HG03521 (cell line): ENCODE measurements at regions not wholly inside any gene's neighbourhood (a gene's known extent, or its start where the extent isn't known, plus 50 kb on each side); places are given as distances from the start of the nearest gene placed in this dataset.
"Not testable (repeated sequence)": the region's sequence is repeated elsewhere in the genome, so short reads cannot be mapped to it uniquely, and the experiment has no call there.

Source experiments
- ATAC-seq: cut with Tn5 transposase; IDR thresholded peaks from one replicate; pipeline ENCODE4 v1.9.1; 2021; ENCODE audit warnings: mild to moderate bottlenecking, moderate library complexity; ENCODE audit not compliant: unreplicated experiment

GRCh38 chr7:130845581-130846085 lies 111.6 kb upstream of the KLF14 start:
- no peak for ATAC-seq

DNA sequence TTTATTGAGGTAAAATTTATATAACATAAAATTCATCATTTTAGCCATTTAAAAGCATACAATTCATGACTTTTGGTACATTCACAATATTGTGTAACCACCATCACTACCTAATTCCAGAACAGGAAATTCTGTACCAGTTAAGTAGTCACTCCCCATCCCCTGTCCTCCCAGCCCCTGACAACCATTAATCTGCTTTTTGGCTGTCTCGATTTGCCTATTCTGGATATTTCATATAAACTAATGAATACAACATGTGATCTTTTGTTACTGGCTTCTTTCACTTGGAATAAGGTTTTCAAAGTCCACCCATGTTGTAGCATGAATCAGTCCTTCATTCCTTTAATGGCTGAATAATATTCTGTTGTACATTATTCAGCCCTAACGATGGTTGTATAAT lies 115.6 kb upstream of the KLF14 start:
- ATAC-seq, result no peak

- no peak for ATAC-seq
Observed at GRCh38 chr7:130850956-130851355, 116.9 kb upstream of the KLF14 start.

GRCh38 chr7:130852867-130853266 lies 118.9 kb upstream of the KLF14 start:
- no peak for ATAC-seq

GRCh38 chr7:130853503-130854279 lies 119.7 kb upstream of the KLF14 start:
- ATAC-seq, result no peak

DNA sequence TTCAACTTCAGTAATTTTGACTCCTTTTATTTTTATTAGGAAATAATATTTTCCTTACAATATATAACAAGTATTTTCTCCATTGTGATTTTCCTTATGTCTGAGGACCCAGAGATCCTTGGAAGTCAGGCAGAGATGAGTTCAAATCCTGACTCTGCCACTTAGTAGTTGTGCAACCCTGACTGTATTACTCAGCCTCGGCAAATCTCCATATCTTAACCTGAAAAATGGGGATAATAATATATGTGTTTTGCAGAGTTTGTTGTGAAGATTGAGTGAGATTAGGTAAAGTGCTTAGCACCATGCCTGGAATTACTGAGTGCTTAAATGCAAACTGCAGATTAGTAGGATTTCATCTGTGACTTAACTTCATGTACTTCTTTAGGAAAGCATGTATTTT lies 120.5 kb upstream of the KLF14 start:
- no peak for ATAC-seq

GRCh38 chr7:130856866-130857265 lies 122.9 kb upstream of the KLF14 start:
- no peak for ATAC-seq

GRCh38 chr7:130860832-130861231 lies 126.8 kb upstream of the KLF14 start:
- not testable (repeated sequence) for ATAC-seq

GRCh38 chr7:130865408-130866236 lies 131.6 kb upstream of the KLF14 start:
- ATAC-seq, result no peak

DNA sequence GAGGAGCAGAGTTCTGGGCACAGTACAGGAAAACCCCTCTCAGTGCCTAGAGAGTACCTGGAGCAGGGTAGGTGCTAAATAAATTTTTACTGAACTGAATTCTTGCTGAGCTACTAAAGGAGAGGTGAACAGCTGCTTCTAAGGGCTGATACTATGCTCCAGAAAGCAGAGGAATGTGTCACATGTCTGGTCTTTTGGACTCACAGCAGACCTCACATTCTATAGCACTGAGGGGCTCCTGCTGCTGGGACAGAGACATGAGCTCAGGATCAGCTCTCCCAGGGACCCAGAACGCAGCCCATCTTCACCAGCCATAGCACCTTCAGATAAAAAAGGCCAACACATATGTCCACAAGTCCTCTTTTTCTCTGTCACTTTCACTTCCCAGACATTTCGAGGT lies 133.0 kb upstream of the KLF14 start:
- no peak for ATAC-seq

- no peak for ATAC-seq
Observed at GRCh38 chr7:130867581-130868136, 133.7 kb upstream of the KLF14 start.

DNA sequence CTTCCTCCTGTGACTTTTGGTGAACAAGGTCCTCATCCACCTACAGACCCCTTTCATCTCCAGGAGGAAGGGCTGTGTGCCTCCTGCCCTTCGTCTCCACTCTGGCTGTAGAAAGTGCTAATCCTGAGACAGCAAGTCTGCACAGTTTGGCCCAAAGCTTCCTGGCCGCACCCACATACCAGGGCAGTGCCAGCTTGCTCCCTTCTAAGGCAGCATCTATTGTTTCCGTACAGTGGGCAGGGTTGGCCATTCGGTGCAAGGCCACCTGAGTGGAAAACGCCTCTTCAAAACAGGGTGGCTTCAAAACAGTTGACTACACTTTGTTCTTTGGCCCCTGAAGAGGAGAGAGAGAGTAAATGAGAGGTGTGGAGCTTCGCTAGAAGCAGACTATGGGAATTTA lies 134.1 kb upstream of the KLF14 start:
- ATAC-seq, result no peak

GRCh38 chr7:130869918-130870317 lies 135.9 kb upstream of the KLF14 start:
- ATAC-seq, result no peak

- no peak for ATAC-seq
Observed at GRCh38 chr7:130872341-130872740, 138.3 kb upstream of the KLF14 start.

DNA sequence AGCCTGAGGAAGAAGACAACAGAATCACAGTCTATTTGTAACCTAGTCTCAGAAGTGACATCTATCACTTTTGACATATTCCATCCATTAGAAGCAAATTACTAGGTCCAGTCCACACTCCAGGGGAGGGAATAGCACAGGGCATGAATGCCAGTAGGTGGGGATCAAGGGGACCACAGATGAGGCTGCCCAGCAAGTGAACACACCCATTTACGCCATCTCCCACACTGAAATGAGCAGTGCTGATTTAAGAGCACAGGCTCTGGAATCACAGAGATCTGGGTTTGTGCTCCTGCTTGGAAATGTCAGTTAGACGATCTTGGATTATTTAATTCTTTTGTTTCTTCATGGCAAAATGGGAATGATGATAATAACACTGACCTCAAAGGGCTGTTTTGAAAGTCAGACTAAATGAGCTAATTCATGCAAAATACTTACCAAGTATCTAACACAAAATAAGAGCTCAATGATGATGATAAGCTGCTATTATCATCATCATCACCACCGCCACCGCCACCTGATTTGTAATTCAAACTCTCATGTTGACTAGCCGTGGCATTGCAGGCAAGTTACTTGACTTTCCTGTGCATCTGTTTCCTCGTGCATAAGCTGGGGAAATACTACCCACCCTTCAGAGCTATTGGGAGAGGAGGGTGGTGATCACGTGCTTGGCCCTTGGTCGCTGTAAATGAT lies 138.9 kb upstream of the KLF14 start:
- no peak for ATAC-seq

DNA sequence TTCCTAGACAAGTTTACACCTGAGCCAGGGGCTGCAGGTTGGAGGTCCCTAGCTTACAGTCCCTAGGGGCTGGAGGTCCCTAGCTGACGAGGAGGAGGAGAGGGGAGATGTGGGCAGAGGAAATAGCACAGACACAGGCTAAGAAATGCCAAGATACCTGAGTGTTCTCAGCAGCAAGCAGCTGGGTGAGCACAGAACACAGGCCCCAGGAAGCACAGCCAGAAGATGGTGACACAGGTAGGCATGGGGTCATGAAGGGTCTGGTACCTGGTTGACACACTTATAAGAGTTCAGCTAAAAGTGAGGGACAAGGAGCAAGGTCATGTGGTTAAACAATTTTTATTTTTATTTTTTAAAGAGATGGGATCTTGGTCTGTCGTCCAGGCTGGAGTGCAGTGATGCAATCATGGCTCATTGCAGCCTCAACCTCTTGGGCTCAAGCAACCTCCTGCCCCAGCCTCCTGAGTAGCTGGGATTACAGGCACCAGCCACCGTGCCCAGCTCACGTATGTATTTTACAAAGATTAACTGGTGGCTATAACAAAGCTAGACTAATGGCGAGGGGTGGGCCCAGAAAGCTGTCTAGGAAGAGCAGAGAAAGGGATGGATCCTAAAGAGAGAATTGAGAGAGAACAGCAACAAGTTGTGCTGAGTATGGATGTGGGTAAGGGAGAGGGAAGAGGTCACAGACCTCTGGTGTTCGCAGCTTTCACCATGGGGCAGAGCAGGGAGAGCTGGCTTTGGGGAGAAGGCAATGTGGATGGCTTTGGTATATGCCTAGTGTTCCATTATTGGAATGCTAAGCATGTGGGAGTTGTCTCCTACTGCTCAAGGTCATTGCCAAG lies 140.3 kb upstream of the KLF14 start:
- ATAC-seq, result no peak

GRCh38 chr7:130875265-130875741 lies 141.3 kb upstream of the KLF14 start:
- ATAC-seq, result no peak

GRCh38 chr7:130875901-130876300 lies 141.9 kb upstream of the KLF14 start:
- ATAC-seq, result no peak

GRCh38 chr7:130877236-130877990 lies 143.4 kb upstream of the KLF14 start:
- no peak for ATAC-seq

- no peak for ATAC-seq
Observed at GRCh38 chr7:130877991-130878305, 143.9 kb upstream of the KLF14 start.
